GM10248 (cell line): ENCODE measurements at regions not wholly inside any gene's neighbourhood (a gene's known extent, or its start where the extent isn't known, plus 50 kb on each side); places are given as distances from the start of the nearest gene placed in this dataset.
A peak's percentile ranks its signal among the peaks of the same experiment; 100 is the strongest.
"Not testable (repeated sequence)": the region's sequence is repeated elsewhere in the genome, so short reads cannot be mapped to it uniquely, and the experiment has no call there.

Source experiments
- CTCF ChIA-PET: fragments of 300-600 bp; sonication (Branson Sonifier 250); formaldehyde crosslinking; extraction: SDS; loops from one replicate; lab custom pipeline; 2021; ENCODE audit warnings: antibody characterized with exemption; lab: Yijun Ruan, JAX
- POLR2A ChIA-PET: fragments of 350-650 bp; sonication (Branson Sonifier 250); formaldehyde crosslinking; extraction: SDS; loops from one replicate; lab custom pipeline; 2020; ENCODE audit warnings: antibody characterized with exemption; lab: Yijun Ruan, JAX
- DNase-seq: peaks from one replicate; pipeline ENCODE4 v3.0.0; 2012; ENCODE audit errors: extremely low spot score
- TF ChIP-seq, protein P1 (sequence below): IDR thresholded peaks from 2 replicates; pipeline ENCODE4 v1.5.1; 2012; ENCODE audit warnings: mild to moderate bottlenecking, low read depth; ENCODE audit errors: extremely low read depth, missing control alignments, control extremely low read depth

DNA sequence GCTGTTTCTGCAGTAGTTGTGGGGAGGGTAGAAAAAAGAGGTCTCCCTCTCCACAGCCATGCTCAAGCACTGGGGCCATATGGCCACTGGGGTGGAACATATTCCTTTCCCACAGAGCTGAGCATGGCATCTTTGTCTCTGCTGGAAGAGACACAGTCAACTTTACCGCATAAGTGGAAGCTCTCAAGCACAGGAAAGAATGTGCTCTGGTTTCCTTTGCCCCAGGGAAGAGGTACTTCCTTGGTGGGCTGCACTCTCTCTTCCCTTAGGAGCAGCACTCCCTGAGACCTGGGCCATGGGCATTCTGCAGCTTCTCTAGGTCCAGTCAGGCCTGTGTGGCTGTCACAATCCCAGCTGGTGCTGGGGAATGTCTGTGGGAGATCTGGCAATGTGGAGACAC, 168.5 kb upstream of the ACTBL2 start:
- no peak for DNase-seq
- POLR2A ChIA-PET = no interaction called here
- TF ChIP-seq, protein P1, sequence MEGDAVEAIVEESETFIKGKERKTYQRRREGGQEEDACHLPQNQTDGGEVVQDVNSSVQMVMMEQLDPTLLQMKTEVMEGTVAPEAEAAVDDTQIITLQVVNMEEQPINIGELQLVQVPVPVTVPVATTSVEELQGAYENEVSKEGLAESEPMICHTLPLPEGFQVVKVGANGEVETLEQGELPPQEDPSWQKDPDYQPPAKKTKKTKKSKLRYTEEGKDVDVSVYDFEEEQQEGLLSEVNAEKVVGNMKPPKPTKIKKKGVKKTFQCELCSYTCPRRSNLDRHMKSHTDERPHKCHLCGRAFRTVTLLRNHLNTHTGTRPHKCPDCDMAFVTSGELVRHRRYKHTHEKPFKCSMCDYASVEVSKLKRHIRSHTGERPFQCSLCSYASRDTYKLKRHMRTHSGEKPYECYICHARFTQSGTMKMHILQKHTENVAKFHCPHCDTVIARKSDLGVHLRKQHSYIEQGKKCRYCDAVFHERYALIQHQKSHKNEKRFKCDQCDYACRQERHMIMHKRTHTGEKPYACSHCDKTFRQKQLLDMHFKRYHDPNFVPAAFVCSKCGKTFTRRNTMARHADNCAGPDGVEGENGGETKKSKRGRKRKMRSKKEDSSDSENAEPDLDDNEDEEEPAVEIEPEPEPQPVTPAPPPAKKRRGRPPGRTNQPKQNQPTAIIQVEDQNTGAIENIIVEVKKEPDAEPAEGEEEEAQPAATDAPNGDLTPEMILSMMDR = no peak
- CTCF ChIA-PET = interaction anchor here (0.9 to 4.2 kb wide), 12 partner anchors 7 to 816 kb away, joined by 3 to 74 read pairs (median 6); no protein-coding TSS in a partner anchor

DNA sequence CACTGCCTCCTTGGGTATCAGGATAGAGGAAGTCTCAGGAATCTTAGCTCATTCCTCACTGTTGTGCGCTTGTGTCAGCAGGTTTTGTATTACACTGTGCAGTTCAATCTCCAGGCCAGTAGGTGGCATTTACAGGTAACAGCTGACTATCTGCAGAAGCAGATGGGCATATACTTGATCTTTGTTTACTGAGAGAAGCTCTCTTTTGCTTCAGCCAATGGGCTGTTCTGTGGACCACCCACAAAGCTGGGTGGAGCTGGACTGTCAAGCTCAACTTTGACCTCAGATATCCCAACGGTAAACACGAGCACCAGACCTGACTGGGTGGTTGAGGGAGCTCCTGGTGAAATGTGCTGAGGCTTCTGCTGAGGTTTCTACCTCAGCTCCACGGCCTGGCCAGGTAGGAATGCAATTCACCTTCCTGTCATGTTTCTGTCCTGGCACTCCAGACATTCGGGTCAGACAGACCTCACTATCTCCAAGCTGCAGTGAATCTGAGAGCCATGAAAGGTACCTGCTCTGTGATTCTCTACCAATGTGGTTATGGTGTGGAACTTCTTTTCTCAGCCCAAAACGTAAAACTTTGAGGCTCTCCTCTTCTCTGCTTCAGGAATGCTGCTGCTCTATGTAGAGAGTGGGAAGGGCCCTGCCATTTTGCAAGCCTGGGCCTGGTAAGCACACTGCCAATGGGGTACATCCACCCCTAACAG, 167.9 kb upstream of the ACTBL2 start:
- ChIA-PET POLR2A (no interaction called here), CTCF (interaction anchor here (0.6 to 4.2 kb wide), 31 partner anchors 8 to 817 kb away, joined by 3 to 74 read pairs (median 3); no protein-coding TSS in a partner anchor)
- TF ChIP-seq, protein P1 = peak; percentile 80
- peak; percentile 10 for DNase-seq

DNA sequence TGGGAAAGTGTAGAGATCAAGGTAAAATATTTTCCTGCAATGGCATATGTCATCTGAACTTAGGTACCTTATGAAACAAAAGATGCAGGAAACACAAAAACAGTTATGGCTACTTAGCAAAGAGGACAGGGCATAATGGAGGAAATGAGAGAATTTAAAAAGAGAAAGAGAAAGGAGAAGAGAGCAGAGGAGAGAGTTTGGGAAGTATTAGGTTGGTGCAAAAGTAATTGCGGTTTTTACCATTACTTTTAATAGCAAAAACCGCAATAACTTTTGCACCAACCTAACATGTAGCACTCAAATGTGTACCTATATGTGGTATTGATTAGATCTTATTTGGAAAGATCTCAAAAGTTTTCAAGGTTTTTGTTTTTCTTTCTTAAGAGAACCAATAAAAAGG, 160.1 kb upstream of the ACTBL2 start:
- no peak for DNase-seq
- POLR2A ChIA-PET = no interaction called here
- TF ChIP-seq, protein P1 = no peak
- CTCF ChIA-PET = interaction anchor here (0.9 to 11.4 kb wide), 2 partner anchors 7 to 10 kb away, joined by 3 to 74 read pairs; no protein-coding TSS in a partner anchor

DNA sequence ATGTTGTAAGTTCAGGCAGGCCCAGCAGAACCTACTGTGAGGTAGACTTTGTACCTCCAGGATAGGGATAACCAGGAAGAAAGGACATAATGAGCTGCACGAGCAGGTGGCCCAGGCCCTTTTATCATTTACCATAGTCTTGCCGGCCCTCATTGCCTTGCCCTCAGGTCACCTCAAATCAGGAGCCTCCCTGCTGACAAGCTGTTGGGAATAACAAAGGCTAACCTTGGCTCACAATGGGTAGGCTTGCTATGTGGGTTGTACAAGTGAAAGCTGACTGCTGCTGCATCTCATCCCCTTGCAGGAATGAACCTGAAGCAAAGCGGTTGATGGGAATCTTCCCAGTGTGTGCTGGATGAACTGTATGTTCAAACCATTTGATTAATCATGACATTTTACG, 159.5 kb upstream of the ACTBL2 start:
- CTCF ChIA-PET = interaction anchor here (0.9 to 11.4 kb wide), 2 partner anchors 8 to 10 kb away, joined by 3 to 74 read pairs; no protein-coding TSS in a partner anchor
- TF ChIP-seq, protein P1 = no peak
- no peak for DNase-seq
- POLR2A ChIA-PET = no interaction called here

DNA sequence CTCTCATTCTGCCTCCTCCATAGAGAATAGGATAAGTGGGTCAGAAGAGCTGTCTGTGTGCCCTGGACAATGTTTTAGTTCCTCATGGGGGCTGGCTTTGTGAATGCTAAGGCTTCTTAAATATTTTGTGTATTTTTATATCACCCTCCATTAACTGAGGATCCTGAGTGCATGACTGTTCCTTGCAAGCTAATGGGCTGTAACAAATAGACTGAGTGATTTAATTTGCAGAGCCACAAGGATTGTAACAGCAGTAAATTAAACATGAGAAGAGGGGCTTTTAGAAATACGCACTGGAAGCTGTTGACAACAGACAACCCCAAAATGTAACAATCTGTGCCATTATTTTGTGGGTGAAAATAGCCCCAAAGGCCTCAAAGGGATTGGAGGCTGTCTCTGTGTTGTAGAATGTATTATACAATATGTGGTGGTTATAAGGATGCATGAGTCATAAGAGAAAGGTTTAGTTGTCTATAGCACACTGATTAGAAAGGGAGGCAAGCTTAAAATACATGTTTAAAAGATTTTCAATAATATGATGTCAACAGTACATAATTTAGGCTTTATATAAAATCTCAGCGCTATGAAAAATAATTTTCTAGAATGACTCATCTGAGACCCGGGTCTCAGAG, 152.7 kb upstream of the ACTBL2 start:
- DNase-seq = no peak
- TF ChIP-seq, protein P1 = no peak
- CTCF ChIA-PET = interaction anchor here (1.7 to 11.4 kb wide), 2 partner anchors 14 to 825 kb away, joined by 3 to 74 read pairs; no protein-coding TSS in a partner anchor
- POLR2A ChIA-PET = no interaction called here

DNA sequence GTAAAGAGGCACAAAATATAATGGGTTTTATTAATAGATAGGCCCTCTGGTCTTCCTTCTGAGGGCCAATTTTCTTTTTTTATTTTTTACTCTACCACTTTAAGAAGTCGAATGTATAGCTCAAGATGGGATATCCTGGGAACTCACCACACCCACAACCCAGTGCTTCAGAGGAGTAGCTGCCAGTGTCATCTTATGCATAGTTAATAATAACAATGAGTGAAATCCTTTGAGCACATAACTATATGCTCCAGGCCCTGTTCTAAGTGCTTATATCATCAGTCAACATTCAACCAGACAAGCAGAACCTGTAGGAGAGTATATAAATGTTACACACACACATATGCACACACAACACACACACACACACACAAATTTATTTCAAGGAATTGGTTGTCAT, 150.3 kb upstream of the ACTBL2 start:
- TF ChIP-seq, protein P1 = no peak
- ChIA-PET CTCF (interaction anchor here (1.0 to 11.4 kb wide), 3 partner anchors 9 to 26 kb away, joined by 3 to 74 read pairs (median 3); no protein-coding TSS in a partner anchor), POLR2A (no interaction called here)
- no peak for DNase-seq

DNA sequence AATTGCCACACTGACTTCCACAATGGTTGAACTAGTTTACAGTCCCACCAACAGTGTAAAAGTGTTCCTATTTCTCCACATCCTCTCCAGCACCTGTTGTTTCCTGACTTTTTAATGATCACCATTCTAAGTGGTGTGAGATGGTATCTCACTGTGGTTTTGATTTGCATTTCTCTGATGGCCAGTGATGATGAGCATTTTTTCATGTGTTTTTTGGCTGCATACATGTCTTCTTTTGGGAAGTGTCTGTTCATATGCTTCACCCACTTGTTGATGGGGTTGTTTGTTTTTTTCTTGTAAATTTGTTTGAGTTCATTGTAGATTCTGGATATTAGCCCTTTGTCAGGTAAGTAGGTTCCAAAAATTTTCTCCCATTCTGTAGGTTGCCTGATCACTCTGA, 148.5 kb upstream of the ACTBL2 start:
- DNase-seq, POLR2A ChIA-PET: not testable (repeated sequence)
- CTCF ChIA-PET = interaction anchor here (1.2 kb wide), 1 partner anchor 21 kb away, joined by 3 read pairs; no protein-coding TSS in a partner anchor
